CD4-positive, alpha-beta T cell treated with Interleukin-21 for 1 hour (primary cell): ENCODE measurements at regions not wholly inside any gene's neighbourhood (a gene's known extent, or its start where the extent isn't known, plus 50 kb on each side); places are given as distances from the start of the nearest gene placed in this dataset.
A peak's percentile ranks its signal among the peaks of the same experiment; 100 is the strongest.

Experiments used
- DNase-seq: peaks from one replicate; pipeline ENCODE4 v3.0.0-alpha.2; 2020

GRCh38 chr4:81574991-81575390 is 103.3 kb upstream of the RASGEF1B start:
- no peak for DNase-seq

DNA sequence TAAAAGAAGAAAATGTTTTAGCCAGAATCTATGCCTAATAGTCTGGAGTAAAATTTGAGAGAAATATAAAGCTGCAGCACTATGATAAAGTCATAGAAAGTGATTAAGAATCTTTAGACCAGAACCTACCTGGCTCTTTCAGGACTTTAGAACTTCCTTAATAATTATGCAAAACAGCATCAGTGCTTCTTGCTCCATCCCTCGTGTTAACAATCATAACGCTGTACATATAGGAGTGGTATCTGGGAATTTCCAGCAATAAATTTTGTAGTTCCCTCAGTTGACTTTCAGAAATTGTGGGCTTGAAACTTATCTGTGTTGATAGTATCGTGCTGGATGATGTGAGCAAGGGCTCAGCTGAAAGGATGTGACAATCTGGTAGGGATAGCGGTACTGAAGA is 102.1 kb upstream of the RASGEF1B start:
- DNase-seq = no peak

GRCh38 chr4:81572402-81572801 is 100.7 kb upstream of the RASGEF1B start:
- DNase-seq = no peak

DNA sequence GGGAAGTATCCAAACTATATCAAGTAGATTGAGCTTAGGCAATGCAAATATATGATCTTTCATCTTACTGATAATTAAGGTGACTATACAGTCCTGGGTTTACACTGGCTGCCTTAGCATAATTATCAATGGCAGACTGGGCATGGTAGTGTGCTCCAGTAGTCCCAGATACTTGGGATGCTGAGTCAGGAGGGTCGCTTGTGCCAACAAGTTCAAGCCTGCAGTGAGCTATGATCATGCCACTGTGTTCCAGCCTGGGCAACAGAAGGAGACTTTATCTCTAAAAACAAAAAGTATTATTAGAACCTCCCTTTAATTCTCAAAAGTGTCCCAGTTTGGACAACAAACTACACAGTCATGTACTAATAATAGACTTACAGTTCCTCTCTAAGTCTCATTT is 99.4 kb upstream of the RASGEF1B start:
- DNase-seq = no peak

DNA sequence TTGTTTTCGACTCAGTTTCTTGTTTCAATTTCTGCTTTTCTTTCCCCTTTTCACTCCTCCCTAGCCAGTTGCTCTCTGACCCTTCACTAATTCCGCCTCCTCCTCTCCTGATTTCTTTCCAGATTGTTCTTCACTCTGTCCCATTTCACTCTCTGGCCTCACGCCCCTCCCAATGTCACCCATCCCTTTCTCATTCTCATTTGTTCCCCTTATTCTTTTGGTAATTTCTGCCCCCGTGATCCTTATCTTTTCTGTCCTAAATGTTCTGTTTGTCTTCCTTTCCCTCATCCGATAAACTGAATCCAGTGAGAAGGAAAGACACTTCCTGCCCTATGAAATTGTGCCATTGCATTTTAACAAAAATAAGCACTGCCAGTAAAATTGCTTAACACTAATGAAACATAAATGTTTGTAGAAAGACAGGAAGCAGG is 94.5 kb upstream of the RASGEF1B start:
- DNase-seq = no peak

DNA sequence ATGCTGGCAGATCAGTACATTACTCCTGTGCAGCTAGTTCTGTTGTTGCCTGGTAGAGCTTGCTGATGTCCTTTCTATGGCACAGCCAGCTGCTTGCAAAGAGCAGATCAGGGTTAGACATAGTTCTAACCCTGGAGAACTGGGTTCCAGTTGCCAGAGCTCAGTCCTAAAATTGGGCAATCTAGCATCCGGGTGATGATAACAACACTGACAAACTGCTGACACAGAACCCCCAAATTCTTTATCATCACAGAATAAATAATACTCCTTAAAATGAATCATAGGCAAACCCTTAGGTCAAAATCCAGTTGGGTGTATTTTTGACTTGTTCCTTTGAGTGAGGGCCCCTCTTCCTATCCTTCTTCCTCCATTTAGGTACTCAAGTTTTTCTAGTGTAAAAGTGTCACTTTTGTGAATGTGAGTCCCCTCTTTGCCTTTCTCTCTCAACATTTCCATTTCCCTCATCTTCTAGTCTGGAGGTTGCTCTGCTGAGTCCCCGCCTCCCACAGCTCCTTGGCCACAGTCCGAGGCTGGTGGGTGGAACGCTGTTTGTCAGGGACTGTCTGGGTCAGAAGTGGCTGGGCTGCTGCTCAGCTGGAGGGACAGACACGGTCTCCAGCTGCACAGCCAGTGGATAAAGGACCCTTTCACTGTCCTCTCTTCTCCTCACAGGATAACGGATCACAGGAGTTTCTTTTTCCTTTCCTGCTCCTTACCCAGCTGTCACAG is 93.6 kb upstream of the RASGEF1B start:
- DNase-seq = no peak

DNA sequence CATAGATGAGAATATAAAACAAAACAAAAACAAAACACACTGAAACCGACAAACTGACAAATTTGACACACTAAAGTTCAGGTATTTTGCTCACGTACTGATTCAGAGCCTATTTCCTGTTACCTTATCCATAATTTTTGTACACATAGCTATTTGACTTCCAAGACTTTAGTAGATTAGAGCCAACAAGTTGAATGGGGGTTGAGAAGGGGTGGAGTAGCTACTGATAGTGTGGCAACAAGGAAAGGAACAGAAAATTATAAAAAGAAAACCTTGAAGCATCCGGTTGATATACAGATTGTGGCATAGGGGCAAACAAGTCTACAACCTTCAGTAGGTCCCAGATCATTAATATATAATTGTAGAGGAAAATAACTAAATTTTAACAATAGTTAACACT is 92.3 kb upstream of the RASGEF1B start:
- DNase-seq = no peak

DNA sequence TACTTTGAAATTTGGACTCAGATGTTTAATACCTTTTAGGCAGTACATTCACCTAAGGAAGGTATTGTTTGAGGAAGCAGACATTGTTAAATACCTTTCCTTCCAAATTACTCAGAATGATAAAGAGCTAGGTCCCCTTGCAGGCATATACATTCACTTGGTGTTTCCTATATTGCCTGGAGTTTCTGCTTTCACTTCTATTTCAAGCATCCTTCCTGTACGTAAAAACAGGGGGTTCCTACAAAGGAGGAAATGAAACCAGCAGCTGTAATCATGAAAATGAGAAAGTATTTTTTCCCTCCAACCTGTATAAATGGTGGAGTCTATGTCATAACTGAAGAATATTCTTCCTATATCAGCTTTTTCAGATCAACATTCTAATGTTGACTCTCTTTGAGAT is 90.4 kb upstream of the RASGEF1B start:
- peak; percentile 56 for DNase-seq

- DNase-seq = no peak
Measured at GRCh38 chr4:81557306-81557705, 85.6 kb upstream of the RASGEF1B start.

DNA sequence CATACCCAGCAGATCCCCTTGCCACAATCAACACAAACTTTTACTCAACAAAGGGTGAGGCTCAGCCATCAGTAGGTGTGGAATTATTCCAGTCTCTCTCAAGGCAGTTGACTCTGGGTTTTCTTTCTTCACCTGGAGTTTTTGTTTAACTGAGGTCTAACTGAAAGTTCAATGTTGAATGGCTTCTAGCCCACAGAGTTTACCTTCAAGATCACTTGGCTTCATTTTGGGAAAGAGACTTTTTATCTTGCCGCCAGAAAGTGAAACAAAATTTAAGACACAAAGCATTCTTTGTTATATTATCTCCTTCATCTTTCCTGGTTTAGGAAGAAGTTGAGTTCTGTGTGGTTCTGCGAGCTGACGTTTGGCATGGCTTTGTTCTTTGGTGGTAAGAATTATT is 83.8 kb upstream of the RASGEF1B start:
- no peak for DNase-seq

GRCh38 chr4:81552086-81552485 is 80.4 kb upstream of the RASGEF1B start:
- no peak for DNase-seq

GRCh38 chr4:81550388-81550859 is 78.7 kb upstream of the RASGEF1B start:
- no peak for DNase-seq

- DNase-seq = no peak
Measured at GRCh38 chr4:81549984-81550383, 78.3 kb upstream of the RASGEF1B start.

- DNase-seq = no peak
Measured at GRCh38 chr4:81546777-81547176, 75.1 kb upstream of the RASGEF1B start.

DNA sequence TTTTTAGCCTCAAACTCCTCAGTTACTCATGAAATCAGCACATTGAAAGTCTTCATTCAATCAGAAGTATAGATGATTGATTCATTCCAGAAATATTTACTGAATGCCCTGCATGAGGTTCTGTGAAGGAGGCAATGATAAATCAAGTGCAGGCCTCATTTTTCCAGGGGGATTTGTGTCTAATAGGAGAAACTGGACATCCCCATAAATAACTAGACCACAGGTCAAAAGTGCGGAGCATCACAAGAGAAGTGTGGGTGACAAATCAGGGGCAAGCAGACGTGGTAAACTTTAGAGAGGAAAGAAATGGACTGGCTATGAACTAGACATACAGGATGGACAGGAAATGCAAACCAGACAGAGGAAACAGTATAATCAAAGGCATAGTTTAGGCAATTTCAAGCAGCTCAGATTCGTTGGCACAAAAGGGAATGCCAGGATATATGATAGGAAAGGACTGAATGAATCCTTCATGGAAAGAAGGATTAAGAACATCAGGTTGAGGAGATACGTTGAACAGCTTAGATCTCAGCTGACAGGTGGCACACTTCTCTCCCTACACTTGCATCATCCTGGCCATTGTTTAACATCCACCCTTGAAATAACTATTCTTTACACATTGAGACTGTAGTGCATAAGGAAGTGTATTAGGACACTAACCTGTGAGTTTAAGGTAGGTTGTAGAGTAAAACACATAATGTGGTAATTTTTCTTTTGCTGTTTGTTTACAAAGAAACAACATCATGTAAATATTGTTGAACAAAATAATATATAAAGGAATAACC is 69.6 kb upstream of the RASGEF1B start:
- no peak for DNase-seq

DNA sequence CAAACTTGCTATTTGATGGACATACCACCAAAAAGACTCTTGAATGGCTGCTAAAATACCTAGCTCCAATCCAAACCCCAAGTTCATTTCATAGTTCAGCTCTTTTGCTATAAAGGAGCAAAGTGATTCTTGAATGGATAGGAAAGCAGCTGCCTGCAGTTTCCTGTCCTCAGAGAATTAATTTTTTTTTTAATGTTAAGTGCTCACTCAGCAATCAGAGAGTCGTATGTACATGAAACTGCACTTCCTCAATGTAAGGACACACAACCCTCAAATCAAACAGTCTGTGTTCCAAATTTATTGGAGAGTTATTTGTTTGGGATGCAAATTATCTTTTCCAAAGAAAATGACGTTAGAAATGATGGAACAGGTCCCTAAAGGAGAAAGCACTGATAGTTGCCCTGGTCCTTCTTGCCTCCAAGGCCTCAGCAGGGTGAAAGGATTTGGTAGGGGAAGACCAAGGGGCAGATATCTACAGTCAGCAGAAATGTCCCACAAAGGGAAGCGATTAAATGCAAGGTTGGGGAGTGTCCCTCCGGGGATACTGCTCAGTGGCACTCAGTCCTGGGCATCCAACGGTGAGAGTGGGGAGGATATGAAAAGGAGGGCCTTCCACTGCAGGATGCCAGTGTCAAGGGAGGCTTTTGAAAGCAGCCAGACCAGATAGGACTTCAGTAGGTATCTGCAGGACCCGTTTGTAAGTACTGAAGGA is 67.2 kb upstream of the RASGEF1B start:
- DNase-seq = no peak

- DNase-seq = no peak
Measured at GRCh38 chr4:81531410-81531809, 59.7 kb upstream of the RASGEF1B start.

GRCh38 chr4:81528979-81529378 is 57.3 kb upstream of the RASGEF1B start:
- DNase-seq = no peak

- DNase-seq = no peak
Measured at GRCh38 chr4:81528200-81528599, 56.5 kb upstream of the RASGEF1B start.

- DNase-seq = no peak
Measured at GRCh38 chr4:81527709-81528108, 56.0 kb upstream of the RASGEF1B start.

DNA sequence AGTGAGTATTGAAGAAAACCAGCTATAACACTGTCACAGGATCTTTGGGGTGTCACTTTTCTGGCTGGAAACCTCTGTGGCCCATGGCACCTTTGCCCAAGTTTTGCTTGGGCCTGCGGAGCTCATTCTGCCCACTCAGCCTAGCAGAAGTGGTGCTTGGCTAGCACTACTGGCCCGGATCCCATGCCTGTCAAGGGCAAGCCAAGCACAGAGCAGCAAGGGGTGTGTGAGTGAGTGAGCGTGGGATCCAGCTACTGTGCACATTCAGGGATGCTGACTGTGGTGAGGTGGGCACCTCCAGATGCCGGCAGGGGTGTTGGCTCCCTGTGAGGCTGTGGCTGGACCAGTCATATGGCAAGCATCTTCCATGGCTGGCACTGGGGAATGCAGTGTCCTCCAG is 55.4 kb upstream of the RASGEF1B start:
- no peak for DNase-seq

DNA sequence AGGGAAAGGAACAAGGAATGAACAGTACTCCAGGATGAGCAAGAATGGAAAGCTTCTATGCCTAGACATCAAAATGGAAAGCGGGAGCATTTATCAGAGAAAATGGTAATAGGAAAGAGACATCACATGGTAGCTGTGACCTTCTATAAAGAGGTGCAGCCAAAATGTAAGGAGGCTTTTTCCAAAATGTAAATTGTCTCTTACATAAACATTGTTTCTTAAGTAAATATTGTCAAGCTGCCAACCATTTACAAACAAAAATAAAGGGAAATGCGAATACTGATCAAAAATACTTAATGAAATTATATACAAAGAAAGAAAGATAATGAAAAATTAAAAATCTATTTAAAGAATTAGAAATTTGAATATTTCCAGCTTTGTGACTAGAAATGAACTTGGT is 55.0 kb upstream of the RASGEF1B start:
- DNase-seq = no peak

DNA sequence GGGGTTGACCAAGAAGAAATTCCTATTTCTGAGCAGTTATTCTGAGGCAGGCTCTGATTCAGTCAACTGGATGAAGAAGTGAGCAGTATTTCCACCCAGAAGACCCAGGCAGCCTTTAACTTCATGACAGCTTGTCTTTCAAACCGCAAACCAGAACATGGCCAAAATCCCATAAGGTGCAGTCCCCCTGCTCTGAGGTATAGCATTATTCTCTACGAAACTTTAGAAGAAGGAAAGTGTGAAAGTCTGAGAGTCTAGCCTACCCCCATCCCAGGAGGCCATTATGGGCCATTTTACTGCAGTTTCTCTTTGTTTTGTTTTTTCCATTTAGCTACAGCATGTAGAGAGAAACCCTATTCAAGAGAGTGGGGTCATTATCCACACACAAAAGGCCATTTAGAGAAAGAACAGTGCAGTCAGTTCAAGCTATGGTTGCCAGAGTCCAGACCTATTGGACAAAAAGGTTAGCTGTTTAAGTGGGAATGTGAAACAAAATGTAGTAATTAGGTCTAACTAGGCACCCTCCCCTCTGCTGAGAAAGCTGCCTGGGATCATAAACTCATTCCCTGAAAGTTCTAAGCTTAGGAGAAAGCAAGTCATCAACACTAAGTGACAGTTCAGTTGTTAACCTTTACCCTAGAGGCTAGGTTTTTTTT is 52.1 kb upstream of the RASGEF1B start:
- no peak for DNase-seq
